ENCODE measurements at regions not wholly inside any gene's neighbourhood (a gene's known extent, or its start where the extent isn't known, plus 50 kb on each side); places are given as distances from the start of the nearest gene placed in this dataset.

GRCh38 chr14:43778570-43778936, 728.5 kb downstream of the FSCB start:
- TF ChIP-seq JUN (IDR thresholded peaks at IDR 0.05) (no peak), PHF8 (IDR thresholded peaks at IDR 0.05; ENCODE audit: borderline replicate concordance, low read depth) (no peak), MAZ (IDR thresholded peaks at IDR 0.05; ENCODE audit: borderline replicate concordance, low read depth, low read length) (no peak)
